PC-9 (cell line): ENCODE measurements at regions not wholly inside any gene's neighbourhood (a gene's known extent, or its start where the extent isn't known, plus 50 kb on each side); places are given as distances from the start of the nearest gene placed in this dataset.

Experiments
- BruUV-seq: library from RNA; stranded (reverse); fragments of 400-500 nt; replicated peaks from 2 replicates; lab custom pipeline; 2021; lab: Mats Ljungman, UMichigan
- CTCF ChIA-PET: fragments of 300-600 bp; sonication (Branson Sonifier 250); formaldehyde crosslinking; loops from one replicate; lab custom pipeline; 2022; ENCODE audit warnings: antibody characterized with exemption; lab: Charles Lee
- POLR2A ChIA-PET: fragments of 300-600 bp; sonication (Branson Sonifier 250); formaldehyde crosslinking; loops from one replicate; lab custom pipeline; 2022; ENCODE audit warnings: antibody characterized with exemption; ENCODE audit not compliant: unreplicated experiment; lab: Charles Lee
- DNase-seq, 2 experiments: peaks; one replicate each; pipeline versions ENCODE4 v3.0.0 to v3.0.0-alpha.2; 2015 to 2022; ENCODE audit warnings: mixed read lengths in 1 of 2
- H2AFZ ChIP-seq: fragments of 200-600 bp; sonication (generic); 2 replicates; pipeline ENCODE4 v1.8.1; 2017; ENCODE audit warnings: antibody characterized with exemption
- H3F3A ChIP-seq: fragments of 200-600 bp; sonication (generic); 2 replicates; pipeline ENCODE4 v1.8.1; 2017; ENCODE audit warnings: antibody characterized with exemption, mild to moderate bottlenecking, low read depth; ENCODE audit not compliant: insufficient read depth
- H3K27ac ChIP-seq: fragments of 200-600 bp; sonication (generic); 2 replicates; pipeline ENCODE4 v1.6.1; 2016; ENCODE audit warnings: mixed run types
- H3K27me3 ChIP-seq: fragments of 200-600 bp; sonication (generic); 2 replicates; pipeline ENCODE4 v1.6.1; 2016; ENCODE audit warnings: low read depth, mixed run types; ENCODE audit not compliant: insufficient read depth
- H3K36me3 ChIP-seq: fragments of 200-600 bp; sonication (generic); 2 replicates; pipeline ENCODE4 v1.6.1; 2016; ENCODE audit warnings: low read depth, mixed run types
- H3K4me1 ChIP-seq: fragments of 200-600 bp; sonication (generic); replicated peaks from 2 replicates; pipeline ENCODE4 v1.6.1; 2016; ENCODE audit warnings: mixed run types; ENCODE audit not compliant: insufficient read depth
- H3K4me2 ChIP-seq: fragments of 200-600 bp; sonication (generic); 2 replicates; pipeline ENCODE4 v1.6.1; 2017; ENCODE audit warnings: mixed run types
- H3K4me3 ChIP-seq: fragments of 200-600 bp; sonication (generic); 2 replicates; pipeline ENCODE4 v1.6.1; 2016; ENCODE audit warnings: mixed run types
- H3K79me2 ChIP-seq: fragments of 200-600 bp; sonication (generic); 2 replicates; pipeline ENCODE4 v1.6.1; 2017; ENCODE audit warnings: low read depth, mixed run types
- H3K9me2 ChIP-seq: fragments of 200-600 bp; sonication (generic); 2 replicates; pipeline ENCODE4 v1.8.1; 2017; ENCODE audit warnings: mild to moderate bottlenecking; ENCODE audit not compliant: insufficient read depth
- H3K9me3 ChIP-seq: fragments of 200-600 bp; sonication (generic); 2 replicates; pipeline ENCODE4 v1.8.1; 2016; ENCODE audit warnings: low read depth; ENCODE audit not compliant: insufficient read depth
- H4K20me1 ChIP-seq: fragments of 200-600 bp; sonication (generic); 2 replicates; pipeline ENCODE4 v1.8.1; 2017; ENCODE audit not compliant: insufficient read depth
- CTCF ChIP-seq: fragments of 200-600 bp; sonication (generic); conservative IDR thresholded peaks from 2 replicates; pipeline ENCODE4 v1.6.1; 2017; ENCODE audit warnings: mixed run types, antibody characterized with exemption, mild to moderate bottlenecking, moderate library complexity
- EZH2 ChIP-seq: fragments of 200-600 bp; sonication (generic); IDR thresholded peaks from 2 replicates; pipeline ENCODE4 v1.8.0; 2017; ENCODE audit warnings: antibody characterized with exemption, low read depth
- intact Hi-C: fragments of 100-400 bp; cut with micrococcal nuclease; formaldehyde crosslinking; loops from one replicate; pipeline ENCODE4 v1.10.0; 2022; ENCODE audit not compliant: unreplicated experiment

- intact Hi-C loops, result loop anchor here (5.0 kb wide), 3 partner anchors 66 to 121 kb away; no protein-coding TSS in a partner anchor
These were observed 138.8 kb downstream of the DKK1 start for GRCh38 chr10:52452600-52453493.

GRCh38 chr10:52453501-52453900 lies 139.4 kb downstream of the DKK1 start:
- Histone ChIP-seq H3K9me3 (peaks cover 19% of the 10 kb centered on the region), H3F3A (peaks cover 29% of the 10 kb centered on the region), H3K4me2 (peak overlapping the region; percentile 43; the same call in 1 of the 2 replicates), H3K27ac (peak overlapping the region; percentile 77; the same call in 1 of the 2 replicates), H3K4me3 (no peak overlapping the region), H3K79me2 (no peaks in the 10 kb centered on the region), H3K4me1 (peaks cover 45% of the 10 kb centered on the region), H3K9me2 (no peaks in the 10 kb centered on the region), H3K27me3 (no peaks in the 10 kb centered on the region), H2AFZ (no peak overlapping the region), H4K20me1 (no peaks in the 10 kb centered on the region), H3K36me3 (no peaks in the 10 kb centered on the region)
- ChIA-PET POLR2A (interaction anchor here (0.7 kb wide), 1 partner anchor 133 kb away, joined by 3 read pairs; no protein-coding TSS in a partner anchor), CTCF (interaction anchor here (0.5 to 1.3 kb wide), 3 partner anchors 18 to 35 kb away, joined by 3 to 9 read pairs (median 7); no protein-coding TSS in a partner anchor)
- TF ChIP-seq CTCF (no peak), EZH2 (no peak)
- intact Hi-C loops, result loop anchor here (5.0 kb wide), 3 partner anchors 66 to 121 kb away; no protein-coding TSS in a partner anchor
- DNase-seq, result no peak
- no TSS peak for BruUV-seq

More at GRCh38 chr10:52452600-52453493, 138.8 kb downstream of the DKK1 start:
- POLR2A ChIA-PET, result interaction anchor here (0.7 kb wide), 1 partner anchor 133 kb away, joined by 3 read pairs; no protein-coding TSS in a partner anchor
- peaks cover 29% of the 10 kb centered on the region for H3F3A ChIP-seq
- H2AFZ ChIP-seq, result peak overlapping the region; percentile 54; the same call in 1 of the 2 replicates
- CTCF ChIA-PET, result interaction anchor here (0.6 to 1.3 kb wide), 5 partner anchors 24 to 40 kb away, joined by 3 to 7 read pairs (median 3); no protein-coding TSS in a partner anchor
- no peaks in the 10 kb centered on the region for H3K79me2 ChIP-seq
- peaks cover 45% of the 10 kb centered on the region for H3K4me1 ChIP-seq
- H3K9me3 ChIP-seq, result peaks cover 18% of the 10 kb centered on the region
- H4K20me1 ChIP-seq, result no peaks in the 10 kb centered on the region
- peak overlapping the region; percentile 77 for H3K27ac ChIP-seq
- no peaks in the 10 kb centered on the region for H3K9me2 ChIP-seq
- BruUV-seq, result no TSS peak
- DNase-seq, result peak in 1 of 2 experiments; percentile 89
- H3K36me3 ChIP-seq, result no peaks in the 10 kb centered on the region
- no peak for TF ChIP-seq CTCF
- no peak for TF ChIP-seq EZH2
- no peak overlapping the region for H3K4me3 ChIP-seq
- no peaks in the 10 kb centered on the region for H3K27me3 ChIP-seq
- H3K4me2 ChIP-seq, result peak overlapping the region; percentile 43

GRCh38 chr10:52454491-52454890 lies 140.4 kb downstream of the DKK1 start:
- H2AFZ ChIP-seq, result no peak overlapping the region
- no peaks in the 10 kb centered on the region for H3K36me3 ChIP-seq
- TF ChIP-seq CTCF, result no peak
- no peak for TF ChIP-seq EZH2
- no peaks in the 10 kb centered on the region for H3K9me2 ChIP-seq
- H3K4me2 ChIP-seq, result no peak overlapping the region
- intact Hi-C loops, result loop anchor here (1.0 to 5.0 kb wide), 5 partner anchors 32 to 140 kb away; partner anchors contain the start of gene DKK1
- DNase-seq, result no peak
- POLR2A ChIA-PET, result no interaction called here
- H3K27ac ChIP-seq, result no peak overlapping the region
- no TSS peak for BruUV-seq
- H3K4me3 ChIP-seq, result no peak overlapping the region
- no peaks in the 10 kb centered on the region for H4K20me1 ChIP-seq
- H3K27me3 ChIP-seq, result no peaks in the 10 kb centered on the region
- peaks cover 45% of the 10 kb centered on the region for H3K4me1 ChIP-seq
- H3K9me3 ChIP-seq, result peaks cover 15% of the 10 kb centered on the region
- H3K79me2 ChIP-seq, result no peaks in the 10 kb centered on the region
- CTCF ChIA-PET, result no interaction called here
- peaks cover 29% of the 10 kb centered on the region for H3F3A ChIP-seq
